HG02678 (cell line): ENCODE measurements at regions not wholly inside any gene's neighbourhood (a gene's known extent, or its start where the extent isn't known, plus 50 kb on each side); places are given as distances from the start of the nearest gene placed in this dataset.
A peak's percentile ranks its signal among the peaks of the same experiment; 100 is the strongest.

Source experiments
- ATAC-seq: cut with Tn5 transposase; IDR thresholded peaks from one replicate; pipeline ENCODE4 v1.9.1; 2021; ENCODE audit warnings: mild to moderate bottlenecking, moderate library complexity; ENCODE audit not compliant: unreplicated experiment

GRCh38 chr2:133927894-133928293, 326.0 kb upstream of the MGAT5 start:
- no peak for ATAC-seq

GRCh38 chr2:133936096-133936495, 317.8 kb upstream of the MGAT5 start:
- no peak for ATAC-seq

- ATAC-seq, result no peak
Observed at GRCh38 chr2:133936601-133937000, 317.3 kb upstream of the MGAT5 start.

GRCh38 chr2:133937669-133938068, 316.2 kb upstream of the MGAT5 start:
- no peak for ATAC-seq

DNA sequence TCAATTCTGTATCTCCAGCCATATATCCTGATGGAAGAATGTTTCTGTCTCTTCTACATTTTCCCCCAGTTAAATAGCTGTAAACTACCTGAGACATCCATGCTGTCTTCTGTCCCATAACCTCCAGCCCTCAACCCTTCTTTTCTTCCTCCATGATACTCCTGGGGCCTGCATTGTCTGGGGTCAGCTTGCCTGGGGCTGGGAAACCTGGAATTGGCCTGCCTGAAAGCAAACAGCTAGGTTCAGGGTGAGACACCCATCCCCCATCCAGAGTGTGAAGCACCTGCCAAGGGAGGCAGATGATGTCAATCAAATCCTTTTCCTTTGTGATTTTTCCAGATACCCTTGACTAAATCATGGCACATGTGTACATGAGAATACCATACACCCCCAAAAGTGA, 313.7 kb upstream of the MGAT5 start:
- no peak for ATAC-seq

GRCh38 chr2:133941666-133942065, 312.2 kb upstream of the MGAT5 start:
- ATAC-seq, result no peak

DNA sequence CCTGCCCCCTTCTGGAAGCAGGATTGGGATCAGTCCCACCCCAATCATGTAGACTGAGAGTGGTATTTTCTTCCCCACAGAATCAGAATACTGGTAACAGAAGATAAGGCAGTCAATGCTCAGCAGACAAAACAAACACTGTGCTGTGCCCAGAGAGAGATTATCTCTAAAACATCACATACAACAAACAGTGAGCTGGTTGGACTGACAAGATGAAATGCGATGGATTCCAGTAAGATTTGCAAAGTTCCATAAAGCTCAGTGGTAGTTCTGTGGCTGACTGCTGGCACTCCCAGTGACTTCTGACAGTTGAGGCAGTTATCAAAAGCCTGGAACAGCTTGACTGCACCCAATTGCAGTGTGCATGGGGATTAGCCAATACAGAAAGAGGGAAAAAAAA, 311.5 kb upstream of the MGAT5 start:
- no peak for ATAC-seq

DNA sequence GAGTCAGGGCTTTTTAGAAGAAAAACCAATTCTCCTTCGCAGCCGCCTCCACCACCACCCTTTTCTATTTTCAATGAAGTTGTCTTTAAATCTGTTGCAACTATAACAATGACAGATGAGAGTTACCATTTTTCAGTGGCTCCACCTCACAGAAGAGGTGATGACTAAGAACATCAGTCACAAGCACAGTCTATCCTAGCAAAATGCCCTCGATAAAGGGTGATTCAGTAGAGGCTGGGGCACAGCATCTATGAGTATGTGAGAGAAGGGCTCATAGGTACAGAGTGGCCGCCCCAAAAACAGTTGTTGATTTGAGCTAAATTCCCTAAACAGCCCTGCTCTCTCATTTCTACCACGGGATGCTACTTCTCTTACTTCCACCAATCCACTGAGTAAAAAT, 310.8 kb upstream of the MGAT5 start:
- no peak for ATAC-seq

DNA sequence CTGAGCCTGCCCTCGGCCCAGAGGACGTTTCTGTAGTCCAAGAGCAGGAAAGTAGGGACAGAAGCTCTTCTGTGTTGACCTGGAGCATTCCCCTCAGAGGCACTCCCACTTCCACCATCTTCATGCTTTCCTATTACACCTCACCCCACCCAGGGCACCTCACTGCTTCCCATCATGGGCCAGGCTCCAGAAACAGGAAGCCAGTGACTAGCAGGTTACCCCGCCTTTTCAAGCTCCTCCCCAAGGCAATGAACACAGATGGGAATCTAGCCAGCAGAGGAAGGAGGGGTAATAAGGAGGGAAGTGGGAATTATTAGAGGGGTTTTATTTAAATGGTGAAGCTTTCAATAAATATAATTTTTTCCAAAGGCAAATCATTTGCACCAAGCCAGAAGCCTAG, 308.8 kb upstream of the MGAT5 start:
- ATAC-seq, result no peak

GRCh38 chr2:133947057-133947456, 306.8 kb upstream of the MGAT5 start:
- no peak for ATAC-seq

- ATAC-seq, result no peak
Observed at GRCh38 chr2:133948610-133949290, 305.1 kb upstream of the MGAT5 start.

- ATAC-seq, result no peak
Observed at GRCh38 chr2:133949595-133949994, 304.3 kb upstream of the MGAT5 start.

DNA sequence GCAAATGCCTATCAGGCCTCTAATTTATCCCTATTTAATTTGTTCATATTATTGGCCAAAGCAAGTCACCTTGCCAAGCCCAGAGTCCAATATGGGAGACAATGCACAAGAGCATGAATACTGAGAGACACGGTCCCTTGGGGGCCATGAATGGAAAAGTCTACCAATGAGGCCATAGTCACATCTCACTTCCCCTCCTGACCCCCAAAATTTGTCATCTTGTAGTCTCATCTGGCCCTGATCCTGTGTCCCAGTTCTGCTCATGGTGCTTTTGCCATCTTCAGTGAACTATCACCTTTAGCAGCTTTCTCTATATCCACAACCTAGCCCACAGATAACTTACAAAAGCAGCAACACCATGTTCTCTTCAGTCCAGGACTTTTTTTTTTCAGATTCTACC, 302.7 kb upstream of the MGAT5 start:
- no peak for ATAC-seq

DNA sequence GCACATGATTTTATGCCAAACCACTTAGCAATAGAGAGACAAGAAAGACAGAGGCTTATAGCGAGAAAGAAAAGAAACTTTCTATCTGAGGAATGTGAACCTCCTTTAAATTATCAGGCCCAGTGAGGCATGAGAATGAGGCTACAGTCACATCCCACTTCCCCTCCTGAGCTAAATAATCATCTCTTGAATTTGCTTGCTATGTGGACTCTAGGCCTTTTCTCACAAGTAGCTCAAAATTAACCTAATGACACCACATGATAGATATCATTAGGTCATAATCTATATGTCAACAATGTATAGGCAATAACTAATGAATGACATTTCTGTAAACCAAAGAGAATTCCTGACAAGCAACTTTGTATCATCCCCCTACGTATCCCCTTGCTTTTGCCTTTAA, 301.5 kb upstream of the MGAT5 start:
- peak; percentile 33 for ATAC-seq

GRCh38 chr2:133952896-133953295, 301.0 kb upstream of the MGAT5 start:
- no peak for ATAC-seq

DNA sequence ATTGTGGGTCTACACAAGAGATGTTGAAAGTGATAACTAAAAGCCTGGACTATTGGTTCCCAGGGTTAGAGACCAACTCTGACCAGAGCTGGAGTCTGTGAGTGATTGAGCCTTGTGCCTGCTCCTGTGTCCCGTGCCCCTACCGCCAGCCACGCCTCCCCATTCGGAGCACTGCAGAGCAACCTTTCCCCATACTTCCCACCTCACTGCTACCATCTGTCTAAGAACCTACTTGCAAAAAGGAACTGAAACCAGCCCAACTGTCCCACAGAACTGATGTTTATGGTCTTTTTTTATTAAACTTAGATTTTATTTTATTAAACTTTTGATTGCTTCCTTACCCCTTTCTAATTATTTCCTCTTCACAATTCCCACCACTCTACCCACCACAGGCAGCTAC, 300.3 kb upstream of the MGAT5 start:
- ATAC-seq, result peak; percentile 75

GRCh38 chr2:133954636-133955035, 299.2 kb upstream of the MGAT5 start:
- ATAC-seq, result no peak

DNA sequence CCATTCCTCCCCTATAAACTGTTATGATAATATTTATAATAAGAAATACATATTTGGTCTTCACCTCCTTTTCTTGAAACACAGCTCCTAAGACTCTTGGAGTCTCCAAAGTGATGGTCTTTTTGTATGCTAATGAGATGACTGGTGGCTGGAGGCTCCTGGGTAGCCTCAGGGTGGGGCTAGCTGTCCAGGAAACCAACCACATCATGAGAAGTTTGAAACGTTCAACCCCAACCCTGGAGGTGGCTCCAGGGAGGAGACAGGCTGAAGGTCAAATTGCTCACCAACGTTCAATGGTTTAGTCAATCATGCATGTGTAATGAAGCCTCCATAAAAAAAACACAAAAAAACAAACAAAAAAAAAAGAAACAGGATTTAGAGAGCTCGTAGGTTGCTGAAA, 298.7 kb upstream of the MGAT5 start:
- ATAC-seq, result no peak

DNA sequence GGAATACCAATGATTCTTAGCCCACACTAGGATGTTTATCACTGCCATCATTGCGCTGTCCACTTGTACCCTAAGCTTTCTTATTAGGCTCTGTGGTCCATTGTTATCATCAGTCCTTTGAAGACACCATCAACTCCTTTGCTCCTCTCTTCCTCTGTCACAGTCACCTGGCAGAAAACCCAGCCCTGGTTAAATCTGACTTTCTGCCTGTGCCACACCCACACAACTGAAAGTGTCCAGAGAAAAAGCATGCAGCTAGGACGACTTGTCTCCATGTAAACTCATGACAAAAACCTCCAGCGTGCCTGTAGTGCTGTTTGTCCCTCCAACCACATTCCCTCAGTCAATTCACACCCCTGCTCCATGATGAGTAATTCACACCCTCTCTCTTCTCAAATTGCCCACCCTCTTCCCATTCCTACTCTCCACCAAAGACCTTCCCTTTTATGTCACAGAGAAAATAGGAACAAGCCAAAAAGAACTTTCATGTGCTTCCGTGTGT, 297.4 kb upstream of the MGAT5 start:
- no peak for ATAC-seq

DNA sequence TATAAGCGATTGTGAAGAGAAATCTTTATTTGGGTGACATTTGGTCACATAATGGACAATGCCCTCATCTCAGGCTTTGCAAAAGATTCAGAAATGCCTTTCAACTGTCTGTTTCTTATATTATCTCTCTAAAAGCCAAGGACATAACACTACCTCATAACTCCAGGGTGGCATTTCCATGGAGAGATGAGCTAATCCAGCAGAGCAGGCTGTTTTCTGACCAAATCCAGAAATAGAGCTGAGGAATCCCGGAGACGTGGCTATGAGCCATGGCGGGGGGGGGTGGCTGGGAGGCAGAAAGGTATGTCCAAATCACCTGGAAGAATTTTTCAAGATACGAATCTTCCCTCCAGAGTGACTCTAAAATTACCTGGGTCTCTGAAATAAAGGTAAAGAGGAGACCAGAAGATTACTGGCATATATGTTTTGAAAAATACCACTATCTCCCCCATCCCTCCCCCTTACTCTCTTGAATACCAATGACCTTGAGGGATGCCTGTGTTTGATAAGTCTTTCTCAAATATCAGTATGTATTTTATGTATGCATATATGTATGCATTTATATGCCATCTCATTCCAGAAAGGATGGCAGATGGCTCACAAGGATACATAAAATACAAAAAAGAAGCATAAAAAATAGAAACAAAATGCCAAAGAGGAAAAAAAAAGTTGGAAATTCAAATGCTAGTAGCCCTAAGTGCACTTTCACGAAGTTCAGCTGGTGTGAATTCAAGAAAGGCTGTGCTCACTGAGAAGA, 296.0 kb upstream of the MGAT5 start:
- ATAC-seq, result no peak

- no peak for ATAC-seq
Observed at GRCh38 chr2:133959066-133959465, 294.8 kb upstream of the MGAT5 start.

GRCh38 chr2:133966720-133967304, 287.1 kb upstream of the MGAT5 start:
- no peak for ATAC-seq
